Nephron progenitor cell (in vitro differentiated cells): ENCODE measurements at regions not wholly inside any gene's neighbourhood (a gene's known extent, or its start where the extent isn't known, plus 50 kb on each side); places are given as distances from the start of the nearest gene placed in this dataset.

Experiments used
- DNase-seq: peaks from one replicate; pipeline ENCODE4 v3.0.0; 2021
- H3K27ac Mint-ChIP-seq: 2 replicates; pipeline ENCODE4 v1.8.0; 2021; ENCODE audit warnings: mild to moderate bottlenecking, moderate library complexity, mixed read lengths
- H3K27me3 Mint-ChIP-seq: 2 replicates; pipeline ENCODE4 v1.8.0; 2021; ENCODE audit warnings: mild to moderate bottlenecking, low read depth, mixed read lengths; ENCODE audit not compliant: poor library complexity
- H3K36me3 Mint-ChIP-seq: 2 replicates; pipeline ENCODE4 v1.8.0; 2021; ENCODE audit warnings: low read depth, mixed read lengths
- H3K4me1 Mint-ChIP-seq: 2 replicates; pipeline ENCODE4 v1.8.0; 2021; ENCODE audit warnings: mixed read lengths
- H3K4me3 Mint-ChIP-seq: 2 replicates; pipeline ENCODE4 v1.8.0; 2021; ENCODE audit warnings: mild to moderate bottlenecking, moderate library complexity, mixed read lengths
- H3K9me3 Mint-ChIP-seq: 2 replicates; pipeline ENCODE4 v1.8.0; 2021; ENCODE audit warnings: mild to moderate bottlenecking, moderate library complexity, mixed read lengths
- TF ChIP-seq, protein P1 (sequence below): fragments of 200-600 bp; sonication (generic); IDR thresholded peaks from 2 replicates; pipeline ENCODE4 v1.5.0; 2021; ENCODE audit warnings: antibody characterized with exemption

DNA sequence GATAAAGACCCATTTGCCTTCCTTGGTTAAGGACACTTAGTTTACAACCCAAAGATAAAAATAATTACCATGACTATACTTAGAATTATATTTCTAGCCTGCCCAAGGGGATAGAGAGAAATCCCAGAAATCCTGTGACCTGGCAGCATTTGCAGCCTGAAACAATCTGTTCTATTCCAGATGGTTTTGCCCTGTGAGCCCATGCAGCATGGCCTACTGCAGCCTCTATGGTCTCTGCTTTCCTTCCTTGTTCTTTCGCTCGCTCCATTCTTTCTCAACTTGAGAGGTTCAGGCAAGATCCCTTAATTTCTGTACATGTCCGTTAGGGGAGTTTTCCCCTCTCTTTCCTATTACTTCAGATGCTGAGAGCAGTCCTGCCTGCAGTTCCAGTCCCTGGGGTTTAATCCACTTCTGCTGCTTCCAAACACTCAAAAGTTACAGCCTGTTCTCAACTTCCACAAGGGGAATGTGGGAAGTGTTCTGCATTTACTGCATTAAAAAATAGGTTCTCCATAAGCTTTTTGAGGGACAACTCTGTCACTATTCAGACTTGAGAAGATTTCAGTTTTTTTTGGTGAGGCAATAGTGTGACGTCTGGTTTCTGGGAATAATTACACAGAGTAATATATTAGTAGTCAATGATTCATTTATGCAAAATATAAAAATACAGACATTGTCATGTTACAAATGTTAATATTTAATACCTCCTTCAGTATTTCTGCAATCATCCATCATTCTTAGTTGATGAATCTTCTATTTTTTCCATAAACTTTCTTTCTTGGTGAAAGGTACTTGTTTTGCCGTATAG lies 80.3 kb downstream of the CDCA7 start:
- H3K27me3 Mint-ChIP-seq, result peaks cover 24% of the 10 kb centered on the region

DNA sequence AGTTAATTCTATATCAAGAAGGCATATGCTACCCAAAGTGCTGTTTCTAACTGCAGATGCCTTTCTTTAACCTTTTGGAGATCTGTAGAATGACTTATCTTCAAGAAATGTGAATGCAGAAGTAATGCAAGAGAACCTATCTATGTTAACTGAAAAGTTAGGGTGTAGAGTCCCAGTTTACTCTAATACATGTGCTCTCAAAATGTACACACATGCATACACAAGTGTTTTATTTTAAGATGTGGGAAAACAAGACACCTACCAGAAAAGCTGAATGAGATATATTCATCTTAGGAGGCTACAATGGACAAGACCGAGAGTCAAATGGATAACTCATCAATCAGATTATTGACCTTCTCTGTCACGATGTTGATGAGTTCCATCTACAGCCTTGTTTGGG lies 80.9 kb downstream of the CDCA7 start:
- DNase-seq, result no peak
- TF ChIP-seq, protein P1, sequence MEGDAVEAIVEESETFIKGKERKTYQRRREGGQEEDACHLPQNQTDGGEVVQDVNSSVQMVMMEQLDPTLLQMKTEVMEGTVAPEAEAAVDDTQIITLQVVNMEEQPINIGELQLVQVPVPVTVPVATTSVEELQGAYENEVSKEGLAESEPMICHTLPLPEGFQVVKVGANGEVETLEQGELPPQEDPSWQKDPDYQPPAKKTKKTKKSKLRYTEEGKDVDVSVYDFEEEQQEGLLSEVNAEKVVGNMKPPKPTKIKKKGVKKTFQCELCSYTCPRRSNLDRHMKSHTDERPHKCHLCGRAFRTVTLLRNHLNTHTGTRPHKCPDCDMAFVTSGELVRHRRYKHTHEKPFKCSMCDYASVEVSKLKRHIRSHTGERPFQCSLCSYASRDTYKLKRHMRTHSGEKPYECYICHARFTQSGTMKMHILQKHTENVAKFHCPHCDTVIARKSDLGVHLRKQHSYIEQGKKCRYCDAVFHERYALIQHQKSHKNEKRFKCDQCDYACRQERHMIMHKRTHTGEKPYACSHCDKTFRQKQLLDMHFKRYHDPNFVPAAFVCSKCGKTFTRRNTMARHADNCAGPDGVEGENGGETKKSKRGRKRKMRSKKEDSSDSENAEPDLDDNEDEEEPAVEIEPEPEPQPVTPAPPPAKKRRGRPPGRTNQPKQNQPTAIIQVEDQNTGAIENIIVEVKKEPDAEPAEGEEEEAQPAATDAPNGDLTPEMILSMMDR, result no peak
- no peak overlapping the region for H3K4me3 Mint-ChIP-seq
- H3K27me3 Mint-ChIP-seq, result peaks cover 24% of the 10 kb centered on the region
- H3K27ac Mint-ChIP-seq, result no peak overlapping the region
- H3K4me1 Mint-ChIP-seq, result no peaks in the 10 kb centered on the region
- no peaks in the 10 kb centered on the region for H3K9me3 Mint-ChIP-seq
- no peaks in the 10 kb centered on the region for H3K36me3 Mint-ChIP-seq

More for the DNA sequence above, 80.3 kb downstream of the CDCA7 start:
- no peaks in the 10 kb centered on the region for H3K9me3 Mint-ChIP-seq
- TF ChIP-seq, protein P1, result no peak
- DNase-seq, result no peak
- no peaks in the 10 kb centered on the region for H3K4me1 Mint-ChIP-seq
- H3K27ac Mint-ChIP-seq, result peak overlapping the region; percentile 58
- H3K36me3 Mint-ChIP-seq, result no peaks in the 10 kb centered on the region
- H3K4me3 Mint-ChIP-seq, result no peak overlapping the region

DNA sequence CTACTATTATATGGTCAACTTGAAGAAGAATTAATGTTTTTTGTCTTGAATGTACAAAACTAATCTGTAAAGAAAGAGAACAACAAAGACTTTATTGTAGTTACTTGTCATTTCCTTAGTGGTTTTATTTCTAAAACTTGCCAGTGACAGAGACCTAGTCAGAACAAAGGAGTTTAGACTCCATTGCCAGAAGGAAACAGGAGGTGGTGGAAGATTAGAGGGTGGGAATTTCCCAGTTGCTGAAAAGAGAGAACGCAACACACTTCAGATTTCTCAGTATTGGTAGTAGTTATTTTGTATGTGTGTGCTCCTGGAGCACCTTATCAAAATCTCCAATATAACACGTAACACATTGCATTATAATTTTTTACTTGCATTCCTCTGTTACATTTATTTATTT lies 81.4 kb downstream of the CDCA7 start:
- Mint-ChIP-seq H3K27me3 (peaks cover 19% of the 10 kb centered on the region), H3K27ac (no peak overlapping the region), H3K4me3 (no peak overlapping the region), H3K4me1 (no peaks in the 10 kb centered on the region), H3K9me3 (no peaks in the 10 kb centered on the region), H3K36me3 (no peaks in the 10 kb centered on the region)
- DNase-seq, result no peak
- TF ChIP-seq, protein P1, result no peak

DNA sequence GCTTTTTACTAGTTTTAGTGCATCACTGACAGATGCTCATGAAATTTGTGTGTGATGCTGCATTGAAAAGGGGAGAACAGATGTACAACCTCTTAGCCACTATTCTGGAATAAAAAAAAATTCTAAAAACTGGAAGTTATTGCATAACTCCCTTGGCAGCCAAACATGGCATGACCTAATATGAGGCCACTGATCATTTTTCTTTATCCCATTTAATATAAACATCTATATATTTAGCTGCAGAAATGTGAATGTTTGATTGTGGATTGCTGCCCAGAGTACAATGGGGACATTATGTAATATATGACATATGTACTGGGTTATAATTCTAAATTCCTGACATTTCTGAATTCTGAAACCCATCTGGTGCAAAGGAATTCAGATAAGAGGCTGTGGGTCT lies 86.5 kb downstream of the CDCA7 start:
- peaks cover 5% of the 10 kb centered on the region for H3K9me3 Mint-ChIP-seq
- H3K4me1 Mint-ChIP-seq, result peaks cover 9% of the 10 kb centered on the region
- no peak for DNase-seq
- H3K27me3 Mint-ChIP-seq, result peaks cover 6% of the 10 kb centered on the region
- no peak overlapping the region for H3K27ac Mint-ChIP-seq
- no peak overlapping the region for H3K4me3 Mint-ChIP-seq
- TF ChIP-seq, protein P1, result no peak
- H3K36me3 Mint-ChIP-seq, result no peaks in the 10 kb centered on the region

DNA sequence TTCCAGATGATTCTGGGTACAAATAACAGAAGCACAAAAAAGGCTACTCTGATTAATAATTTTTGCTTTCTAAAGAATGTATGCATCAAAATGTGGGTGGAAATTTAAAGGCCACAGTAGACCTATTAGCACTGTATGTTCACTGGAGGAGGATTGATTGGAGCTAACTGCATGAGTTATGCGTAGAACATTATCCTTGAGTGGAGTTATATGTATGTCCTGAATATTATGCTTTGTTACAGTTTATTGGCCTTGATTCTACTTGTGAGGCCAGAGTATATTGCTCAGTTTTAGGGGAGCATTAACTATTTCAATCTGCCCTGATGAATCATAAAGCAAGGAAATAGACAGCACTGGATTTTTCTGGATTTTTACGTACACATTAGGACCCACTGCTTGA lies 87.9 kb downstream of the CDCA7 start:
- no peak overlapping the region for H3K4me3 Mint-ChIP-seq
- peaks cover 5% of the 10 kb centered on the region for H3K9me3 Mint-ChIP-seq
- no peaks in the 10 kb centered on the region for H3K36me3 Mint-ChIP-seq
- peaks cover 13% of the 10 kb centered on the region for H3K4me1 Mint-ChIP-seq
- TF ChIP-seq, protein P1, result no peak
- H3K27me3 Mint-ChIP-seq, result peaks cover 9% of the 10 kb centered on the region
- no peak for DNase-seq
- H3K27ac Mint-ChIP-seq, result no peak overlapping the region

DNA sequence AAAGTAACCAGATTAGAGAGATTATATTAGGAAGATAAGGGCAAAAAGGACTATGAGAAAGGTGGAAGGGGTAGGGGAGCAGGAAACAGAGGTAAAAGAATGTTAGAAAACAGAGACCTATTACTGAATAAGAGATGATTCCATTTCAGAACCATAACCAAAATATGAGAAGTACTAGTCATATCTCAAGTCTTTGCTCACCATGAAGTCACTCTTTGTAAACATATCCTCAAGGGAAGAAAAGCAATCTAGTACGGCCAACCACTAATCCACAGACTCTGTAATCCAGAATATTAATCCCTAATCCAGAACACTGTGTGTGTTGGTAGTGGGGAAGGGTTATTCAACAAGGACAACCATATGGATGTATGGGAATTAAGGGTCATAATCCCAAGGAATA lies 92.0 kb downstream of the CDCA7 start:
- Mint-ChIP-seq H3K36me3 (no peaks in the 10 kb centered on the region), H3K27ac (no peak overlapping the region), H3K4me1 (peaks cover 18% of the 10 kb centered on the region), H3K9me3 (peaks cover 14% of the 10 kb centered on the region), H3K4me3 (no peak overlapping the region), H3K27me3 (peaks cover 7% of the 10 kb centered on the region)
- TF ChIP-seq, protein P1, result no peak
- DNase-seq, result no peak
